Neural cell (in vitro differentiated cells): ENCODE measurements at regions not wholly inside any gene's neighbourhood (a gene's known extent, or its start where the extent isn't known, plus 50 kb on each side); places are given as distances from the start of the nearest gene placed in this dataset.

Experiments
- H2AFZ ChIP-seq: fragments of 200-600, 300-800 bp; sonication (generic), shearing (Covaris generic); 2 replicates; pipeline ENCODE4 v1.6.0; 2014; ENCODE audit warnings: low read depth, mild to moderate bottlenecking, antibody characterized with exemption, low read length, moderate library complexity
- H3F3A ChIP-seq: fragments of 200-600 bp; shearing (Covaris generic); 2 replicates; pipeline ENCODE4 v1.6.1; 2016; ENCODE audit warnings: mild to moderate bottlenecking, moderate library complexity, mixed read lengths, antibody characterized with exemption, low read length; ENCODE audit not compliant: insufficient read depth, poor library complexity, severe bottlenecking
- H3K27ac ChIP-seq: fragments of 200-600, 300-800 bp; sonication (generic), shearing (Covaris generic); 2 replicates; pipeline ENCODE4 v1.5.1; 2014; ENCODE audit warnings: mild to moderate bottlenecking, low read length, moderate library complexity
- H3K27me3 ChIP-seq: fragments of 300-800, 200-600 bp; sonication (generic), shearing (Covaris generic); 2 replicates; pipeline ENCODE4 v1.6.0; 2014; ENCODE audit warnings: mild to moderate bottlenecking, low read depth, low read length, moderate library complexity; ENCODE audit not compliant: insufficient read depth
- H3K36me3 ChIP-seq: fragments of 300-800, 200-600 bp; sonication (generic), shearing (Covaris generic); 2 replicates; pipeline ENCODE4 v1.5.1; 2014; ENCODE audit warnings: mild to moderate bottlenecking, antibody characterized with exemption, low read length, moderate library complexity; ENCODE audit not compliant: insufficient read depth
- H3K4me2 ChIP-seq: fragments of 300-800, 200-600 bp; sonication (generic), shearing (Covaris generic); 2 replicates; pipeline ENCODE4 v1.6.0; 2014; ENCODE audit warnings: mild to moderate bottlenecking, low read length
- H3K4me3 ChIP-seq: fragments of 300-800, 200-600 bp; sonication (generic), shearing (Covaris generic); 2 replicates; pipeline ENCODE4 v1.5.1; 2014; ENCODE audit warnings: mild to moderate bottlenecking, low read length, moderate library complexity
- H3K79me2 ChIP-seq: fragments of 200-600 bp; shearing (Covaris generic); replicated peaks from 2 replicates; pipeline ENCODE4 v1.6.0; 2014; ENCODE audit warnings: mild to moderate bottlenecking, low read length, moderate library complexity; ENCODE audit not compliant: insufficient read depth
- H3K9ac ChIP-seq: fragments of 300-800, 200-600 bp; sonication (generic), shearing (Covaris generic); 2 replicates; pipeline ENCODE4 v1.6.1; 2016; ENCODE audit warnings: mild to moderate bottlenecking, low read length, mixed read lengths
- H3K9me2 ChIP-seq: fragments of 200-600 bp; shearing (Covaris generic); 2 replicates; pipeline ENCODE4 v1.6.1; 2016; ENCODE audit warnings: mild to moderate bottlenecking, low read length, mixed read lengths; ENCODE audit not compliant: insufficient read depth
- H3K9me3 ChIP-seq: fragments of 200-600, 300-800 bp; sonication (generic), shearing (Covaris generic); 2 replicates; pipeline ENCODE4 v1.6.1; 2016; ENCODE audit warnings: mild to moderate bottlenecking, mixed run types, low read length, moderate library complexity, mixed read lengths
- H4K20me1 ChIP-seq: fragments of 200-600 bp; shearing (Covaris generic); 2 replicates; pipeline ENCODE4 v1.6.1; 2016; ENCODE audit warnings: mild to moderate bottlenecking, mixed run types; ENCODE audit not compliant: insufficient read depth
- EP300 ChIP-seq: fragments of 450-650 bp; conservative IDR thresholded peaks from 2 replicates; pipeline ENCODE4 v1.6.1; 2014; ENCODE audit warnings: antibody characterized with exemption, mild to moderate bottlenecking, moderate library complexity; ENCODE audit not compliant: poor library complexity, severe bottlenecking
- EZH2 ChIP-seq: fragments of 200-600, 300-800 bp; shearing (Covaris generic), sonication (generic); IDR thresholded peaks from 2 replicates; pipeline ENCODE4 v1.6.1; 2014; ENCODE audit warnings: antibody characterized with exemption, low read length, borderline replicate concordance, mild to moderate bottlenecking; ENCODE audit not compliant: insufficient read depth, poor library complexity, severe bottlenecking
- MXI1 ChIP-seq: fragments of 450-650 bp; conservative IDR thresholded peaks from 2 replicates; pipeline ENCODE4 v1.6.1; 2014; ENCODE audit warnings: antibody characterized with exemption, mild to moderate bottlenecking; ENCODE audit not compliant: poor library complexity, severe bottlenecking
- RAD21 ChIP-seq: fragments of 450-650 bp; conservative IDR thresholded peaks from 2 replicates; pipeline ENCODE4 v1.6.1; 2014; ENCODE audit warnings: antibody characterized with exemption, mild to moderate bottlenecking, moderate library complexity
- REST ChIP-seq: IDR thresholded peaks from 2 replicates; pipeline ENCODE4 v1.6.1; 2012; ENCODE audit warnings: borderline replicate concordance
- SMC3 ChIP-seq: fragments of 450-650 bp; conservative IDR thresholded peaks from 2 replicates; pipeline ENCODE4 v1.6.1; 2014; ENCODE audit warnings: antibody characterized with exemption, mild to moderate bottlenecking, moderate library complexity; ENCODE audit not compliant: poor library complexity
- TAF1 ChIP-seq: IDR thresholded peaks from 2 replicates; pipeline ENCODE4 v1.6.1; 2012; ENCODE audit warnings: low read depth

- H3K27ac ChIP-seq, result no peak overlapping the region
- H3K4me2 ChIP-seq, result no peak overlapping the region
- H3K36me3 ChIP-seq, result no peaks in the 10 kb centered on the region
- H2AFZ ChIP-seq, result no peak overlapping the region
- TF ChIP-seq RAD21, result no peak
- no peak for TF ChIP-seq EZH2
- no peak for TF ChIP-seq TAF1
- H3K9me2 ChIP-seq, result no peaks in the 10 kb centered on the region
- no peaks in the 10 kb centered on the region for H3K79me2 ChIP-seq
- H3F3A ChIP-seq, result no peaks in the 10 kb centered on the region
- no peaks in the 10 kb centered on the region for H3K9me3 ChIP-seq
- H3K4me3 ChIP-seq, result no peak overlapping the region
- H3K27me3 ChIP-seq, result no peaks in the 10 kb centered on the region
- no peaks in the 10 kb centered on the region for H4K20me1 ChIP-seq
- H3K9ac ChIP-seq, result no peak overlapping the region
Measured at GRCh38 chr18:47492691-47493090, 241.2 kb upstream of the SKOR2 start.

- Histone ChIP-seq H3K9ac (no peak overlapping the region), H3K9me2 (no peaks in the 10 kb centered on the region), H3K4me2 (no peak overlapping the region), H3K4me3 (no peak overlapping the region), H3K27me3 (no peaks in the 10 kb centered on the region), H2AFZ (no peak overlapping the region), H3K36me3 (no peaks in the 10 kb centered on the region), H3K27ac (no peak overlapping the region), H3K79me2 (no peaks in the 10 kb centered on the region), H3F3A (no peaks in the 10 kb centered on the region), H4K20me1 (no peaks in the 10 kb centered on the region), H3K9me3 (no peaks in the 10 kb centered on the region)
- peak; percentile 64 for TF ChIP-seq EP300
- TF ChIP-seq MXI1, result no peak
Measured at GRCh38 chr18:47490882-47491281, 239.4 kb upstream of the SKOR2 start.

GRCh38 chr18:47485221-47485797, 233.8 kb upstream of the SKOR2 start:
- H3K27me3 ChIP-seq, result no peaks in the 10 kb centered on the region
- no peak overlapping the region for H3K4me2 ChIP-seq
- no peaks in the 10 kb centered on the region for H3K9me2 ChIP-seq
- no peaks in the 10 kb centered on the region for H3F3A ChIP-seq
- H3K4me3 ChIP-seq, result no peak overlapping the region
- H3K27ac ChIP-seq, result no peak overlapping the region
- no peaks in the 10 kb centered on the region for H4K20me1 ChIP-seq
- no peaks in the 10 kb centered on the region for H3K9me3 ChIP-seq
- no peaks in the 10 kb centered on the region for H3K36me3 ChIP-seq
- H2AFZ ChIP-seq, result no peak overlapping the region
- no peaks in the 10 kb centered on the region for H3K79me2 ChIP-seq
- no peak for TF ChIP-seq EZH2
- TF ChIP-seq REST, result no peak
- TF ChIP-seq SMC3, result no peak
- no peak overlapping the region for H3K9ac ChIP-seq
